Limb (tissue), 2 donors: ENCODE measurements at regions not wholly inside any gene's neighbourhood (a gene's known extent, or its start where the extent isn't known, plus 50 kb on each side); places are given as distances from the start of the nearest gene placed in this dataset.
A peak's percentile ranks its signal among the peaks of the same experiment; 100 is the strongest.

Experiments used
- DNase-seq, 2 donors: peaks; one replicate each; pipeline ENCODE4 v3.0.0-alpha.2; 2016; ENCODE audit errors: extremely low spot score in 2 of 2

GRCh38 chr3:59450946-59451763, 401.3 kb upstream of the CFAP20DC start:
- DNase-seq: peak in 1 of 2 donors; percentile 10

- DNase-seq: no peak
These were observed 400.6 kb upstream of the CFAP20DC start for GRCh38 chr3:59450437-59450836.

GRCh38 chr3:59446775-59447465, 397.1 kb upstream of the CFAP20DC start:
- DNase-seq: no peak

- no peak for DNase-seq
These were observed 394.9 kb upstream of the CFAP20DC start for GRCh38 chr3:59444676-59445075.

- DNase-seq: no peak
These were observed 394.5 kb upstream of the CFAP20DC start for GRCh38 chr3:59444294-59444671.

- no peak for DNase-seq
These were observed 393.9 kb upstream of the CFAP20DC start for GRCh38 chr3:59443618-59444293.

- no peak for DNase-seq
These were observed 392.2 kb upstream of the CFAP20DC start for GRCh38 chr3:59442046-59442445.

- DNase-seq: no peak
These were observed 390.6 kb upstream of the CFAP20DC start for GRCh38 chr3:59440285-59441028.

- no peak for DNase-seq
These were observed 388.7 kb upstream of the CFAP20DC start for GRCh38 chr3:59438492-59438891.

- no peak for DNase-seq
These were observed 386.5 kb upstream of the CFAP20DC start for GRCh38 chr3:59436164-59436958.

GRCh38 chr3:59433546-59433945, 383.7 kb upstream of the CFAP20DC start:
- DNase-seq: no peak

GRCh38 chr3:59432665-59433064, 382.8 kb upstream of the CFAP20DC start:
- DNase-seq: no peak

- no peak for DNase-seq
These were observed 380.5 kb upstream of the CFAP20DC start for GRCh38 chr3:59430341-59430740.

- no peak for DNase-seq
These were observed 379.4 kb upstream of the CFAP20DC start for GRCh38 chr3:59429198-59429597.

- DNase-seq: no peak
These were observed 377.2 kb upstream of the CFAP20DC start for GRCh38 chr3:59426821-59427565.

GRCh38 chr3:59425942-59426341, 376.1 kb upstream of the CFAP20DC start:
- no peak for DNase-seq

GRCh38 chr3:59425371-59425770, 375.5 kb upstream of the CFAP20DC start:
- no peak for DNase-seq

GRCh38 chr3:59424268-59425010, 374.6 kb upstream of the CFAP20DC start:
- no peak for DNase-seq

GRCh38 chr3:59423707-59424106, 373.9 kb upstream of the CFAP20DC start:
- no peak for DNase-seq
